C4-2B (cell line): ENCODE measurements at regions not wholly inside any gene's neighbourhood (a gene's known extent, or its start where the extent isn't known, plus 50 kb on each side); places are given as distances from the start of the nearest gene placed in this dataset.

ENCODE experiments used
- H3K27ac ChIP-seq: fragments of 450-650 bp; 2 replicates; pipeline ENCODE4 v1.5.1; 2017
- ZFX ChIP-seq: fragments of 450-650 bp; IDR thresholded peaks from 2 replicates; pipeline ENCODE4 v1.6.1; 2017
- TF ChIP-seq, protein P1 (sequence below): fragments of 450-650 bp; conservative IDR thresholded peaks from 2 replicates; pipeline ENCODE4 v1.5.1; 2017; ENCODE audit warnings: mild to moderate bottlenecking

DNA sequence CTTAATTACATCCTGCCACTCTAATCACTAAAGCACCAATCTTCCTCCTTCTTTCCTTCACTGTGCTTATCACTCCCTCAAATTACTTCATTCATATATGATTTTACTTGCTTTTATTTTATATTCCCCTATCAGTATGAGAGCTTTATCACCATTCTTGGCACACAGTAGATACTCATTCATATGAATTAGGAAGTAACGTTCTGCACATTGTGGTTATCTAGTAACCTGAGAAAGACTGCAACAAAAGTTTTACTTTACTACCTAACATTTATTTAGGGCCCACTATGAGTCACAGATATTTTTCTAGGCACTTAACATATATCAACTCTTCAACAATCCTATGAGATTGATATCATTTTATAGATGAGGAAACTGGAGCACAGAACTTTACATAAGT lies 1559.9 kb upstream of the TENM4 start:
- TF ChIP-seq ZFX: no peak
- TF ChIP-seq, protein P1, sequence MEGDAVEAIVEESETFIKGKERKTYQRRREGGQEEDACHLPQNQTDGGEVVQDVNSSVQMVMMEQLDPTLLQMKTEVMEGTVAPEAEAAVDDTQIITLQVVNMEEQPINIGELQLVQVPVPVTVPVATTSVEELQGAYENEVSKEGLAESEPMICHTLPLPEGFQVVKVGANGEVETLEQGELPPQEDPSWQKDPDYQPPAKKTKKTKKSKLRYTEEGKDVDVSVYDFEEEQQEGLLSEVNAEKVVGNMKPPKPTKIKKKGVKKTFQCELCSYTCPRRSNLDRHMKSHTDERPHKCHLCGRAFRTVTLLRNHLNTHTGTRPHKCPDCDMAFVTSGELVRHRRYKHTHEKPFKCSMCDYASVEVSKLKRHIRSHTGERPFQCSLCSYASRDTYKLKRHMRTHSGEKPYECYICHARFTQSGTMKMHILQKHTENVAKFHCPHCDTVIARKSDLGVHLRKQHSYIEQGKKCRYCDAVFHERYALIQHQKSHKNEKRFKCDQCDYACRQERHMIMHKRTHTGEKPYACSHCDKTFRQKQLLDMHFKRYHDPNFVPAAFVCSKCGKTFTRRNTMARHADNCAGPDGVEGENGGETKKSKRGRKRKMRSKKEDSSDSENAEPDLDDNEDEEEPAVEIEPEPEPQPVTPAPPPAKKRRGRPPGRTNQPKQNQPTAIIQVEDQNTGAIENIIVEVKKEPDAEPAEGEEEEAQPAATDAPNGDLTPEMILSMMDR: no peak
- no peak overlapping the region for H3K27ac ChIP-seq

DNA sequence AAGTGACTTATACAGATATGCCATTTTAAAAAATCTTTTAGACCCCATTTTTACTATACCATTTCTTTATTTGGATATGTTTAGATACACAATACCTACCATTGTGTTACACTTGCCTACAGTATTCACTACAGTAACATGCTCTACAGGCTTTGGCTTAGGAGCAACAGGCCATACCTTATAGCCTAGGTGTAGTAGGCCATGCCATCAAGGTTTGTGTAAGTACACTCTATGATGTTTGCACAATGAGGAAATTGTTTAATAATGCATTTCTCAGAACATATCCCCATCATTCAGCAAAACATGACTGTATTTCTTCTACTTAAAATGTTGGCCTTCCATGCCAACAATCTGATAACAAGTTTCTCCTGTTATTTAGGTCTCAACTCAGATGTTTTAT lies 1559.5 kb upstream of the TENM4 start:
- no peak overlapping the region for H3K27ac ChIP-seq
- TF ChIP-seq, protein P1: no peak
- TF ChIP-seq ZFX: no peak

DNA sequence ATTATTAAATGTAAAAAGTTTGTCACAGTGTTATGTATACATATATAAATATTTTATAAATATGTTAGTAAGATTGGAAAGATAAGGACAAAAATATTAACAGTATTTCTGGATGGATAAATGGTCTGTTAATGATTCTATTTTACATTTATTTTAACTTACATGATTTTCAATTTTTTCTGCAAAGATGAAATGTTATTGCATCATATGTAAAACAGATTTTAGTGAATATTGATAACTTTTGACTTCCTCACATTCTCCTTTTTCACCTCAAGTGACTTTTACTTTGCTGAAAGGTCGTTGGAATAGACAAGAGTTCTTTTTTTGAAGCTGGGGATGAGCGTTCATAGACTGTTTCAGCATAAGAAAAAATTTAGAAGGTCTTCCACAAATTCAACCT lies 1554.7 kb upstream of the TENM4 start:
- H3K27ac ChIP-seq: no peak overlapping the region
- no peak for TF ChIP-seq ZFX
- TF ChIP-seq, protein P1: no peak

DNA sequence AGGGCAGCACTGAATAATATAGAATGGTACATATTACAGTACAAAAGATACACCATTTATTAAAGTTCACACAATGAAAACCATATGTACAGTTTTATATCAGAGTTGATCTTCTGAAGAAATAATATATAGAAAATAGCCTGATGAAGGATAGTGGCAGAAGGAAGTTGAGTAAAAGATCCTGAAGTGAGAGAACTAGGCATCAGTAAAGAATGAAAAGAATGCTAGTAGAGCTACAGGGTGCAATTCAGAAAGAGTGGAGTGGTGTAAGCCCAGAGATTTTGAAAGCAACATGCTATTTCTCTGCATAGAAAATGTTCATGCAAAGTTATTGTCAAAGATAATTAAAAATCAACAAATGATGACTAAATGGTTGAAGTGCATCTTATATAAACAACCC lies 1552.7 kb upstream of the TENM4 start:
- no peak for TF ChIP-seq ZFX
- TF ChIP-seq, protein P1: no peak
- H3K27ac ChIP-seq: no peak overlapping the region

DNA sequence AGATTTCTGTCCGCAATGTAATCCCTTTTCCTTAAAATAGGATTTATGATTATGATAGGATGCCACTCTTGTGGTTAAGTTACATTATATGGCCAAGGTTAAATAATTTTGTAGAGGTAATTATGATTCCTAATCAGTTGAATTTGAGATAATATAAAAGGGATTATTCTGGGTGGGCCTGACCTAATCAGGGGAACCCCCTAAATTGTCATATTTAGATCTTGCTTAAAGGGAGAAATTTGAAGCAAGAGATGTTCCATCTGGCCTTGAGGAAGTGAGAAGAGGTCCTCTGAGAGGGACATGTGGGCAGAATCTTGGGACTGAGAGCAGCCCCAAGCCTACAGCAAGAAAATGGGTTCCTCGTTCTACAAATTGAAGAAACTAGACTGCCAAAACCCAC lies 1550.1 kb upstream of the TENM4 start:
- no peak overlapping the region for H3K27ac ChIP-seq
- TF ChIP-seq, protein P1: no peak
- TF ChIP-seq ZFX: no peak

DNA sequence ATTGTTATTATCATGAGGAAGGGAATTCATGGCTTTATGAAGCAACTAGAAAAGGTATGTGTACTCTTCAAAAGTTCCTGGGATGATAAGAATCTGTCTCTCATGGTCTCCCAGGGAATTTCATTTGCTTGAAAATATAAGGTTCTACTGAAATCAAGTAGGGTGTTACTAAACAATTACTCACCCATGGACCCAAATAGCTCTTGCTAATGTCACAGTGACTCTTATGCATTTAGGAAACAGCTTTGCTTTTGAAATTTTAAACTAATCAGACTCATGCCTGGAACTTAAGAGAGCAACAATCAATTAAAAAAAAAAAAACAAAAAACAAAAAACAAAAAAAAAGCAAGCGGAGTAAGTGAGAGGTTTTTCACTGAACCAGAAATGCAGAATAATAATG lies 1546.3 kb upstream of the TENM4 start:
- TF ChIP-seq, protein P1: no peak
- no peak for TF ChIP-seq ZFX
- no peak overlapping the region for H3K27ac ChIP-seq

DNA sequence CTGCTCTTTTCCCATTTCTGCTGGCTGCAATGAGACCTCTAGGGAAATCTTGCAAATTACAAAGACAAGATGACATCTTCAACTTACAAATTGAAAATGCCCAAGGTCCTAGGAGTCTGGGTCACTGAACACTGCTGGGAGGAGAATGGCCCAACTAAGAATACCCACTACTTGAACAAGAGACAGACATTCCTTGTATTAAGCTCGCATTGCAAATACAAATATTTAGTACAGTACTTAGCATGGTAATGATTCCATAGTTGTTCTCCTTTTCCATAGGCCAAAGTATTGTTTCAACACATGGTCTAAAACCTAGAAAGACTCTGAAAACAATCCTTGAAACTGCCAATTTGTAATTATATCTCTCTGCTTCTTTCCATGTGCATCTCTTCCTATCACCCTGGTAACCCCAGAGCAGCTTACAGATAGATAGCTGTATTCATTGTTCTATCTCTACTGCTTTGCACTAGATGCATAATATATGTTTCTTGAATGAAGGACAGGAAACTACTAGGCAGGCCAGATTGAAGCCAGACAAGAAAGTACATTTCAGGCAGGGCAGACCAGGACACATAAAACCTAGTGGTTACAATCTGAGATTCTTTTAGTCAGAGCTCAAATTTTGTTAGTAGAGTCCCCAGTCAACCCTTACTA lies 1545.7 kb upstream of the TENM4 start:
- TF ChIP-seq, protein P1: no peak
- TF ChIP-seq ZFX: no peak
- H3K27ac ChIP-seq: no peak overlapping the region
